Mammary epithelial cell (primary cell): ENCODE measurements at regions not wholly inside any gene's neighbourhood (a gene's known extent, or its start where the extent isn't known, plus 50 kb on each side); places are given as distances from the start of the nearest gene placed in this dataset.

Experiments used
- CTCF ChIP-seq, 2 donors: IDR thresholded peaks in 1 of 2; conservative IDR thresholded peaks in 1 of 2; 2 replicates each; pipeline ENCODE4 v1.5.1; 2011 to 2012; ENCODE audit warnings: inconsistent platforms in 2 of 2, low read length in 2 of 2, mild to moderate bottlenecking in 2 of 2, control low read depth in 1 of 2, low read depth in 1 of 2; ENCODE audit not compliant: insufficient read depth in 1 of 2; ENCODE audit errors: extremely low read depth in 1 of 2
- EZH2 ChIP-seq: IDR thresholded peaks from 2 replicates; pipeline ENCODE4 v1.6.1; 2012; ENCODE audit warnings: low read length, inconsistent platforms, borderline replicate concordance

- no peak for TF ChIP-seq EZH2
- TF ChIP-seq CTCF (conservative IDR thresholded peaks at IDR 0.05 in 1 of 2, IDR thresholded peaks at IDR 0.05 in 1 of 2; ENCODE audit: extremely low read depth in 1 of 2, insufficient read depth in 1 of 2, low read depth in 1 of 2, low read length in 2 of 2) = no peak
These were observed 479.3 kb upstream of the RUNX1 start for GRCh38 chr21:35528116-35529042.
